IPS-15b (cell line): ENCODE measurements at regions not wholly inside any gene's neighbourhood (a gene's known extent, or its start where the extent isn't known, plus 50 kb on each side); places are given as distances from the start of the nearest gene placed in this dataset.

Experiments used
- H3K27me3 ChIP-seq: one replicate; pipeline ENCODE4 v1.6.1; 2013; ENCODE audit warnings: low read length; ENCODE audit not compliant: control insufficient read depth, insufficient read depth
- H3K36me3 ChIP-seq: one replicate; pipeline ENCODE4 v1.6.1; 2013; ENCODE audit warnings: low read length; ENCODE audit not compliant: control insufficient read depth, insufficient read depth
- H3K4me1 ChIP-seq: one replicate; pipeline ENCODE4 v1.6.1; 2013; ENCODE audit warnings: mild to moderate bottlenecking, low read length; ENCODE audit not compliant: control insufficient read depth, insufficient read depth
- H3K4me3 ChIP-seq: one replicate; pipeline ENCODE4 v1.5.1; 2013; ENCODE audit warnings: low read depth, low read length
- H3K9ac ChIP-seq: one replicate; pipeline ENCODE4 v1.6.1; 2013; ENCODE audit warnings: low read depth, mild to moderate bottlenecking, low read length
- H3K9me3 ChIP-seq: one replicate; pipeline ENCODE4 v1.6.1; 2013; ENCODE audit warnings: mild to moderate bottlenecking, low read length; ENCODE audit not compliant: control insufficient read depth, insufficient read depth

DNA sequence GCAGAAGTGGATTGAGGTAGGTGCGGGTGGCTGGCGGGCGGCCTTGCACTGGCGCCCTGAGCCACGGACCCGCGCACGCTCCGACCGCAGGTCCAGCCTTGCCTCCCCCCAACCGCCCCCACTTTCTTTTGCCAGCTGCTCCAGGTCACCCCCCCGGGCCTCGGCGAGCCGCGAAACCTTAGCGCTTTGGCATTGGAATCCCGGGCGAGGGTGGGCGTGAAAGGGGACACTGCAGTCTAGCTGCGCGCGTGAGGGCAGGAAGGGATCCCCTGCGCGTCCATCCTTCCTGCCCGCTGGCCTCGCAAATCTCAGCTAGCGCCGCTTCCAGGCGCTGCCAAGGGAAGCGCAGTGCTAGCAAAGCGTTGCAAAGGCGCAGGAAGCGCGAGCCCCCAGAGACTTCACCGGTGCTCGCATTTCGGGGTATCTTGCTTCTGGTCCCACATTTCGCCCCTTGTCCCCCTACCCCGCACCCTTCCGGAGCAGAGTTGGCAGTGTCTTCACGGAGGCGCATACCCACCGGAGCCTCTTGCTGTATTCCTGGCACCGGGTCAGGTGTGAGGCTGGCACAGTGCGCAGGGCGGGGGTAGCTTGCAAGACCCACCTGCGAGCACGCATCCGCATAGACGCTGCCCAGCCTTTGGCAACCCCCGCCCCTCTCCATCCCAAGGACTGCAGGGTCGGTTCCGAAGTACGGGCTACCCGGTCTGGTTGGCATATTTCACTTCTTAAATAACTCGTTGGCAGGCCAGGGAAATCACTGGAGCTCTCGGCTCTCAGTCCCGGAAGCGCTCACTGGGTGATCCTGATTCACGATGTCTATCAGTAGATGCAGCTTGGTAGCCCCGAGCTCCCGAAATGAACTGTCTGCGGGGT, 104.4 kb downstream of the UCHL1 start:
- H3K9ac ChIP-seq, result no peak overlapping the region
- peaks cover 42% of the 10 kb centered on the region for H3K4me1 ChIP-seq
- no peaks in the 10 kb centered on the region for H3K36me3 ChIP-seq
- H3K27me3 ChIP-seq, result peaks cover 71% of the 10 kb centered on the region
- H3K4me3 ChIP-seq, result peak overlapping the region; percentile 64
- no peaks in the 10 kb centered on the region for H3K9me3 ChIP-seq

GRCh38 chr4:41361794-41362526, 105.2 kb downstream of the UCHL1 start:
- H3K4me3 ChIP-seq, result peak overlapping the region; percentile 64
- peaks cover 42% of the 10 kb centered on the region for H3K4me1 ChIP-seq
- H3K36me3 ChIP-seq, result no peaks in the 10 kb centered on the region
- H3K27me3 ChIP-seq, result peaks cover 78% of the 10 kb centered on the region
- H3K9ac ChIP-seq, result no peak overlapping the region
- no peaks in the 10 kb centered on the region for H3K9me3 ChIP-seq

DNA sequence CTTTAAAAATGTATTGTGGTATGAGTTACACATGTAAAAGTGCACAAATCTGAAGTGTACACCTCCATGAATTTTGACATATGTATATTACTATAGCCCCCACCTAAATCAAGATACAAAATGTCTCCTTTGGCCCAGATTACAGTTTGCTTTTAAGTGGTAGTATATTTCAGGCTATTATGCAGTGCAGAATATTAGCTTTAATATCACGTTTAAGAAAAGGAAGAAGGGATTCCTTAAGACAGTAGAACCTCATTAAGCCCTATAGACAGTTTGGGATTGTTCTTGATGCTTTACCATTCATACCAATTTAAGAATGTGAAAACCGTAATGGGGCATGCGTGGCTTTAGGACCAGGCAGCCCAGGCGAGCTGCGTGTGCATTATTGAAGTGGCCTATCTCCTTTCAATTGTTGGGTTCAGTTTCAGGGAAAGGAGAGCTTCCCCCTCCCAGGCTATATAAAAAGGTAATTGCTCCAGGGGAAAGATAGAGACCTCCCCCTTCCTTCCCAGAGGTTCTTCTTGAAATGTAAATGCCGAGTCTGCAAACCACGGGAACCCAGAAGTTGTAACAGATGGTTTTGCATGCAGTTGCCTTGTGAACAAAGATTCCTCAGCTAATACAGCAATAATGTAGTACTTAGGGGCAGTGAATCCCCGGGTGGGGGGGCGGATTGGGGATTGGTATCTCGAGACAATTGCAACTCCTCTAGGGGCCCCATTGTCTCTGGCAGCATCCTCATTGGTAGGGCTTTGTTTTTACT, 106.1 kb downstream of the UCHL1 start:
- no peaks in the 10 kb centered on the region for H3K36me3 ChIP-seq
- no peaks in the 10 kb centered on the region for H3K9me3 ChIP-seq
- H3K9ac ChIP-seq, result no peak overlapping the region
- H3K27me3 ChIP-seq, result peaks cover 78% of the 10 kb centered on the region
- peaks cover 42% of the 10 kb centered on the region for H3K4me1 ChIP-seq
- H3K4me3 ChIP-seq, result no peak overlapping the region

DNA sequence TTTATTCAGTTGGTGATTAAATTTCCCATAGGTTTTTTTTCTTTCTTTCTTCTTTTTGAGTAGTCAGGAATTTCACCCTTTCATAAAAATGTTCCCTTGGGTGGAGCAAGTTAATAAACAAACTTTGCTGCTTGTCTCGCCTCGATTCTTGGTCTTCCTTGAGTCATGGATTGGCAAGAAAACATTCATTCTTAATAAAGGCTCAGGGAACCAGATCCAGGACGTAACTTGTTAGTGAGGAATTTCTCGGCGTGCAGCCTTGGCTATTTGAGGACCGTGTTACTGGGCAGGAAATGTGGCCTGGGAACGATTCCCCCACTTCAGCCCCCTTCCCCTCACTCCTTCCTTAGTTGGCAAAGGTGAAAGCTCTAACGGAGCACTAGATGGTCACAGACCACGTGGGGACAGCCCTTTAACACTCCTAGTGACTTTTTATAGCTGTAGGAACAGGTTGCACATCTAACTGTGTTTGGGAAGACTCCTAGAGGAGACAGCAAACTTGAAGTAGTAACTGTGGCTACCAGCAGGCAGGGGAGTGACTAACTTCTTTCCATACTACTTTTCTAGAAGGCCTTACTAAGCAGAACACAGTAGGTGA, 106.8 kb downstream of the UCHL1 start:
- Histone ChIP-seq H3K4me1 (peaks cover 42% of the 10 kb centered on the region), H3K4me3 (peak overlapping the region; percentile 23), H3K9me3 (no peaks in the 10 kb centered on the region), H3K27me3 (peaks cover 71% of the 10 kb centered on the region), H3K36me3 (no peaks in the 10 kb centered on the region), H3K9ac (no peak overlapping the region)

DNA sequence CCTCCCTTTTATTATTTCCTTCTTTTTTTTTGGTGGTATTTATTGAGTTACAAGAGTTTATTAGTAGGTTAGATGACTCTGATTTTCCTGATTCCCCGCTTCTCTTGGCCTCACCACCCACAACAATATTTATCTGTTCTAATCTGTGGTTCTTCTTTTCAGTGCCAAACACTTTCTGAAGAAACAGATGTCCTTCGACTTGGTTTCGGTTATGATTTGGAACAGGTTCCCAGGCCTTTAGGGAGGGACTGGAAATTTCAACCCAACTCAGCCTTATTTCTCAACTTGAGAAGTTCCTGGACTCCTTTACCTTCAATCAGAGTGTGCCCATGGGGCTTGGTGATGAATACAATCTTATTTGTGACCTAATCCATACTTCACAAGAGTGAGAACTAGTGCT, 108.1 kb downstream of the UCHL1 start:
- no peaks in the 10 kb centered on the region for H3K36me3 ChIP-seq
- peaks cover 38% of the 10 kb centered on the region for H3K4me1 ChIP-seq
- no peak overlapping the region for H3K9ac ChIP-seq
- peaks cover 61% of the 10 kb centered on the region for H3K27me3 ChIP-seq
- no peak overlapping the region for H3K4me3 ChIP-seq
- no peaks in the 10 kb centered on the region for H3K9me3 ChIP-seq

DNA sequence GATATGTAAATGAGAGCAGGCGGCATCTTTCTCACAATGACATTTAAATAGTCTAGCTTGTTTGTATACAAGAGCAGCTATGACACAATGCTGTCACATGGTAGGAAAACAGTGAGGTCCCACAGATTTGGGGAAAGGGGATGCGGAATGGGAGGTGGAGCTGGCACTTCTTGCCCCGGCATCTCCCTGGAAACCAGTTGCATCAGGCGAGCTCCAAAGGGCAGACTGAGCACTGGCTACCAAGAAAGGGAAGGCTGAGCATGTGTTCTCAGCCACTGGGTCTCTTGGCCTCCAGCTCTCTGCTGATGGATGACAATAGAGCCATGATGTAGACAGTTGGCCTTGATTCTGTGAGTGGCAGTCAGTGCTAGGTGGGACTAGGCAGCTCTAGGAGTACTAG, 109.0 kb downstream of the UCHL1 start:
- H3K36me3 ChIP-seq, result no peaks in the 10 kb centered on the region
- H3K27me3 ChIP-seq, result peaks cover 60% of the 10 kb centered on the region
- peaks cover 38% of the 10 kb centered on the region for H3K4me1 ChIP-seq
- peak overlapping the region; percentile 8 for H3K4me3 ChIP-seq
- no peak overlapping the region for H3K9ac ChIP-seq
- no peaks in the 10 kb centered on the region for H3K9me3 ChIP-seq

- no peaks in the 10 kb centered on the region for H3K36me3 ChIP-seq
- peaks cover 48% of the 10 kb centered on the region for H3K27me3 ChIP-seq
- no peak overlapping the region for H3K9ac ChIP-seq
- H3K4me1 ChIP-seq, result peaks cover 32% of the 10 kb centered on the region
- H3K4me3 ChIP-seq, result no peak overlapping the region
- H3K9me3 ChIP-seq, result no peaks in the 10 kb centered on the region
Observed at GRCh38 chr4:41366911-41367517, 110.3 kb downstream of the UCHL1 start.

GRCh38 chr4:41369680-41370079, 113.0 kb downstream of the UCHL1 start:
- Histone ChIP-seq H3K4me1 (peaks cover 13% of the 10 kb centered on the region), H3K9ac (no peak overlapping the region), H3K36me3 (no peaks in the 10 kb centered on the region), H3K4me3 (no peak overlapping the region), H3K27me3 (peaks cover 28% of the 10 kb centered on the region), H3K9me3 (no peaks in the 10 kb centered on the region)

DNA sequence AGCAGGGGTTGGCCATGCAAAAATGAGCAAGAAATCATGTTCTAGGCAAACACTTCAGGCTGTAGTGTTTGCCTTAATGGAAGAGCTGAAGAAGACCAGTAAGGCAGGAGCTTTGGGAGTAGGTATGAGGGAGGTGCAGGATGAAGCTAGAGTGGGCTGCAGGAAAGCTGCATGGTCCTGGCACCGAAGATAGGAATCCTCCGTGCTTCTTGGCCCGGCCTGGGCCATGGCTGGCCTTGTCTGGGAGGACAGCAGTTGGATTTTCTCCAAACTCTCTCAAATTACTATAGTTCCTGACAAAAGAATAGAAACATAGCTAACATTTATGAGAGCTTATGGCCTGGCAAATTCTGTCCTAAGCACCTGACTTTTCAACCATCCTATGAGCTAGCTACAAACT, 116.5 kb downstream of the UCHL1 start:
- Histone ChIP-seq H3K27me3 (peaks cover 7% of the 10 kb centered on the region), H3K4me3 (no peak overlapping the region), H3K4me1 (no peaks in the 10 kb centered on the region), H3K9me3 (no peaks in the 10 kb centered on the region), H3K36me3 (no peaks in the 10 kb centered on the region), H3K9ac (no peak overlapping the region)

DNA sequence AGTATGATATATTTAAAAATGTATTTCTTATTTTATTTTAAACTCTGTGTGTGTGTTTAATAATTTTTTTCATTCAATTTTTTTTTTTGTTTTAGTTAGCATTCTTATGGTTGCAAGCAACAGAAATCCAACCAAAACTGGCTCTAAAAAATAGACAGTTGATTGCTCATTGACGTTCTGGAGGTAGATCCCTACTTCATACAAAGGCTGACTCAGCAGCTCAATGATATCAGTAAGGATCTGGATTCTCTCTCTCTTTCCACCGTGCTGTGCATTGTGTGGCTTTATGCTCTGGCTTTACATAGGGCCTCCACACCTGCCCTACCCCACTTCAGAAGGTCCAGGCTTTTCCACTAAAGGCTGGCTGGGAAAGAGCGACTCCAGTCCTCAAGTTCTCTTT, 117.8 kb downstream of the UCHL1 start:
- Histone ChIP-seq H3K27me3 (peaks cover 7% of the 10 kb centered on the region), H3K36me3 (no peaks in the 10 kb centered on the region), H3K4me3 (no peak overlapping the region), H3K9ac (no peak overlapping the region), H3K4me1 (no peaks in the 10 kb centered on the region), H3K9me3 (no peaks in the 10 kb centered on the region)

GRCh38 chr4:41375561-41375960, 118.8 kb downstream of the UCHL1 start:
- no peaks in the 10 kb centered on the region for H3K36me3 ChIP-seq

More at GRCh38 chr4:41375561-41375960, 118.8 kb downstream of the UCHL1 start:
- Histone ChIP-seq H3K9ac (no peak overlapping the region), H3K27me3 (peaks cover 2% of the 10 kb centered on the region), H3K4me3 (no peak overlapping the region), H3K4me1 (no peaks in the 10 kb centered on the region), H3K9me3 (no peaks in the 10 kb centered on the region)
